Liver (tissue), 3 donors: ENCODE measurements at regions not wholly inside any gene's neighbourhood (a gene's known extent, or its start where the extent isn't known, plus 50 kb on each side); places are given as distances from the start of the nearest gene placed in this dataset.

Experiments used
- ATF3 ChIP-seq: IDR thresholded peaks from 2 replicates; pipeline ENCODE4 v1.6.1; 2016; ENCODE audit warnings: antibody characterized with exemption
- CTCF ChIP-seq: fragments of 150-350 bp; IDR thresholded peaks from 2 replicates; pipeline ENCODE4 v1.5.1; 2017; ENCODE audit warnings: improper control_type of control experiment, low read depth, low read length; ENCODE audit not compliant: missing input control
- EGR1 ChIP-seq, 2 donors: IDR thresholded peaks; 2 replicates each; pipeline ENCODE4 v1.6.1; 2016 to 2018; ENCODE audit warnings: antibody characterized with exemption in 2 of 2, low read depth in 2 of 2
- FOXA1 ChIP-seq: IDR thresholded peaks from 2 replicates; pipeline ENCODE4 v1.6.1; 2016; ENCODE audit warnings: antibody characterized with exemption
- JUND ChIP-seq, 2 donors: IDR thresholded peaks; 2 replicates each; pipeline ENCODE4 v1.6.1; 2016; ENCODE audit warnings: antibody characterized with exemption in 2 of 2
- REST ChIP-seq: IDR thresholded peaks from 2 replicates; pipeline ENCODE4 v1.6.1; 2016; ENCODE audit warnings: antibody characterized with exemption, mild to moderate bottlenecking
- SP1 ChIP-seq: IDR thresholded peaks from 2 replicates; pipeline ENCODE4 v1.6.1; 2018; ENCODE audit warnings: antibody characterized with exemption, mild to moderate bottlenecking
- TAF1 ChIP-seq: conservative IDR thresholded peaks from 2 replicates; pipeline ENCODE4 v1.6.1; 2016; ENCODE audit warnings: antibody characterized with exemption, mild to moderate bottlenecking
- TF ChIP-seq, protein P1 (sequence below): IDR thresholded peaks from 2 replicates; pipeline ENCODE4 v1.6.1; 2016; ENCODE audit warnings: antibody characterized with exemption
- donor health status: healthy.
- donor health status: healthy.

GRCh38 chr4:123807187-123807586 is 410.6 kb downstream of the SPRY1 start:
- TF ChIP-seq SP1 (no peak), ATF3 (no peak), REST (no peak), JUND (IDR thresholded peaks at IDR 0.05) (no peak), CTCF (no peak), EGR1 (IDR thresholded peaks at IDR 0.05; ENCODE audit: low read depth in 2 of 2) (no peak), FOXA1 (no peak), TAF1 (no peak)
- TF ChIP-seq, protein P1, sequence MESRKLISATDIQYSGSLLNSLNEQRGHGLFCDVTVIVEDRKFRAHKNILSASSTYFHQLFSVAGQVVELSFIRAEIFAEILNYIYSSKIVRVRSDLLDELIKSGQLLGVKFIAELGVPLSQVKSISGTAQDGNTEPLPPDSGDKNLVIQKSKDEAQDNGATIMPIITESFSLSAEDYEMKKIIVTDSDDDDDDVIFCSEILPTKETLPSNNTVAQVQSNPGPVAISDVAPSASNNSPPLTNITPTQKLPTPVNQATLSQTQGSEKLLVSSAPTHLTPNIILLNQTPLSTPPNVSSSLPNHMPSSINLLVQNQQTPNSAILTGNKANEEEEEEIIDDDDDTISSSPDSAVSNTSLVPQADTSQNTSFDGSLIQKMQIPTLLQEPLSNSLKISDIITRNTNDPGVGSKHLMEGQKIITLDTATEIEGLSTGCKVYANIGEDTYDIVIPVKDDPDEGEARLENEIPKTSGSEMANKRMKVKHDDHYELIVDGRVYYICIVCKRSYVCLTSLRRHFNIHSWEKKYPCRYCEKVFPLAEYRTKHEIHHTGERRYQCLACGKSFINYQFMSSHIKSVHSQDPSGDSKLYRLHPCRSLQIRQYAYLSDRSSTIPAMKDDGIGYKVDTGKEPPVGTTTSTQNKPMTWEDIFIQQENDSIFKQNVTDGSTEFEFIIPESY = no peak
